ENCODE measurements at regions not wholly inside any gene's neighbourhood (a gene's known extent, or its start where the extent isn't known, plus 50 kb on each side); places are given as distances from the start of the nearest gene placed in this dataset.

DNA sequence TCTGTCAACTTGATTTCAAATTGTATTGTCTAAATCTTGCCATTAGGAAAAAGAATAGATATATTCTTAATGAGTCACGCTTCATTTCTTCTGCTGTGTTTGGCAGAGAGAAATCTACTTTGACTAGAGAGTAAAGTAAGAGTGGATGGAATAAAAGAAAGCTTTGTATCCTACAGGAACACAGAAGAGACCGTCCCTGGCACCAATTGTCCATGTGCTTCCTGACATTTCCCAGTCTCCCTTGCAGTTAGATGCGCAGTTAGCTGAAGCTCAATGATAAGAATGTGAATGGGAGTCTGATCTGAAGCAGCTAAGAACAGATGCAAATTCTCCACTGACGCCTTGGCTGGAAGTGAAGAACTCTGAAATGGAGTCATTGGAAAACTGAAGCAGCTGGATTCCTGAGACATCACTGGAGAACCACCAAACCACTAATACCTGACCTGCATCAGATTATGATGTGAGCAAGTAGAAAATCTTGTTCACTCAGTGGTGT is 528.2 kb upstream of the MARCKS start:
- H3K9ac ChIP-seq (ENCODE audit: low read length), result no peak overlapping the region
- no peaks in the 10 kb centered on the region for H4K20me1 ChIP-seq (ENCODE audit: insufficient read depth)
- no TSS peak for BruUV-seq (replicated peaks)
- intact Hi-C loops (cut with micrococcal nuclease), result no loop called here
- H3K4me2 ChIP-seq (ENCODE audit: low read length), result no peak overlapping the region
- no peak for ATAC-seq
- no peaks in the 10 kb centered on the region for H3K9me3 ChIP-seq (ENCODE audit: control insufficient read depth in 1 of 2, insufficient read depth in 1 of 2, low read depth in 1 of 2, low read length in 2 of 2)
- no peaks in the 10 kb centered on the region for H3K36me3 ChIP-seq (ENCODE audit: control insufficient read depth in 1 of 2, insufficient read depth in 2 of 2, low read length in 2 of 2)
- H3K79me2 ChIP-seq (ENCODE audit: insufficient read depth, low read length), result no peaks in the 10 kb centered on the region
- no peak overlapping the region for H3K4me3 ChIP-seq (replicated peaks in 1 of 2; ENCODE audit: low read depth in 1 of 2, low read length in 2 of 2)
- H2AFZ ChIP-seq (ENCODE audit: low read depth, low read length, poor library complexity, severe bottlenecking), result peak overlapping the region; percentile 88
- POLR2A ChIA-PET, result no interaction called here
- H3K4me1 ChIP-seq (ENCODE audit: control insufficient read depth in 1 of 2, insufficient read depth in 2 of 2, low read length in 2 of 2), result no peaks in the 10 kb centered on the region
- CTCF ChIA-PET, result interaction anchor here (4.1 kb wide), 1 partner anchor 22 kb away, joined by 15 read pairs; no protein-coding TSS in a partner anchor
- H3K27ac ChIP-seq (ENCODE audit: low read depth, low read length), result no peak overlapping the region
- no peak for DNase-seq (ENCODE audit: low read depth, low spot score)
- RAD21 ChIA-PET (ENCODE audit: low non-redundant PET in 1 of 2, low total read pairs in 2 of 2, uncharacterized antibody in 2 of 2, unreplicated experiment in 2 of 2), result no interaction called here
- H3K27me3 ChIP-seq (ENCODE audit: insufficient read depth, low read length), result no peaks in the 10 kb centered on the region
- no peak for TF ChIP-seq TCF7L2 (IDR thresholded peaks at IDR 0.05; ENCODE audit: borderline replicate concordance, extremely low read depth, insufficient read depth, insufficient read length)
- no peak for TF ChIP-seq YY1 (IDR thresholded peaks at IDR 0.05; ENCODE audit: extremely low read depth, insufficient replicate concordance, low read depth, low read length)
- no peak for TF ChIP-seq EZH2phosphoT487 (IDR thresholded peaks at IDR 0.05; ENCODE audit: borderline replicate concordance)
- TF ChIP-seq ZNF274 (IDR thresholded peaks at IDR 0.05; ENCODE audit: low read depth, low read length), result no peak
- no peak for TF ChIP-seq POLR2A (IDR thresholded peaks at IDR 0.05; ENCODE audit: borderline replicate concordance, extremely low read depth, insufficient read depth, insufficient read length)
- no peak for TF ChIP-seq SP1 (IDR thresholded peaks at IDR 0.05; ENCODE audit: low read depth)
- no peaks in the 10 kb centered on the region for H3K9me2 ChIP-seq (ENCODE audit: insufficient read depth)

DNA sequence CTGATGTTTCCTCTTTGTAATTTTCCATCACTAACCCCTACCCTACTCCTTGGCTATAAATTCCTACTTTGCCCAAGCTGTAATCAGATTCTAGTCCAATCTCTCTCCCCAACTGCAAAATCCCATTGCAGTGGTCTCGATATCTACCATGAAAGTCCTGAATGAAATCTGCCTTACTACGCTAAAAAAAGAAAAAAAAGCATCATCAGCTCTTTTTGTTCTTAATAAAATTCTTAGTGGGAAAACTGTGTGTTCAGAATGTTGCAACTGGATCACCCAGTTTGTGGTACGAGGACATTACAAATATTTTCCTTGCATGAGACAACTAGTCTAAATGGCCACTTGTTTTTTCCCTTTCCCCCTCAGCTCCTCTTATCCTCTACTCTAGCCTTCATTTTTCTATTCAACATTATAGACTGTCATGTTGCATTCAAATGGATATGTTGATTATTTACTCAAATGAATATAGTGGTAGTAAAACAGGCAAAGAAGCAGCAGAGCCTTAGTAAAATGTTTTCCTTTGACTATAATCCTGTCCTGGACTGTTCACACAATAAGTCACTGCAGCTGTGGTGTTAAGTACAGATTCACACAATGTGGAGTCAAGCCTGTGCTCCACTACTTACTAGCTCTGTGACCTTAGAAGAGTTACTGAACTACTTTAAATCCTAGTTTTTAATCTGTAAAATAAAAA is 527.1 kb upstream of the MARCKS start:
- intact Hi-C loops (cut with micrococcal nuclease), result no loop called here
- H3K4me1 ChIP-seq (ENCODE audit: control insufficient read depth in 1 of 2, insufficient read depth in 2 of 2, low read length in 2 of 2), result no peaks in the 10 kb centered on the region
- ChIA-PET CTCF (interaction anchor here (4.1 kb wide), 1 partner anchor 23 kb away, joined by 15 read pairs; no protein-coding TSS in a partner anchor), POLR2A (no interaction called here), RAD21 (ENCODE audit: low non-redundant PET in 1 of 2, low total read pairs in 2 of 2, uncharacterized antibody in 2 of 2, unreplicated experiment in 2 of 2) (no interaction called here)
- H3K9me2 ChIP-seq (ENCODE audit: insufficient read depth), result no peaks in the 10 kb centered on the region
- no peaks in the 10 kb centered on the region for H3K27me3 ChIP-seq (ENCODE audit: insufficient read depth, low read length)
- TF ChIP-seq ZNF274 (IDR thresholded peaks at IDR 0.05; ENCODE audit: low read depth, low read length) (no peak), FOSL1 (IDR thresholded peaks at IDR 0.05; ENCODE audit: low read depth) (no peak), CEBPB (IDR thresholded peaks at IDR 0.05; ENCODE audit: low read depth) (no peak), SRF (IDR thresholded peaks at IDR 0.05; ENCODE audit: low read depth) (no peak), RAD21 (IDR thresholded peaks at IDR 0.05; ENCODE audit: low read depth) (no peak), YY1 (IDR thresholded peaks at IDR 0.05; ENCODE audit: extremely low read depth, insufficient replicate concordance, low read depth, low read length) (no peak), JUND (IDR thresholded peaks at IDR 0.05) (no peak), SIN3A (IDR thresholded peaks at IDR 0.05; ENCODE audit: low read depth) (no peak), EZH2phosphoT487 (IDR thresholded peaks at IDR 0.05; ENCODE audit: borderline replicate concordance) (no peak)
- TF ChIP-seq, protein P1, sequence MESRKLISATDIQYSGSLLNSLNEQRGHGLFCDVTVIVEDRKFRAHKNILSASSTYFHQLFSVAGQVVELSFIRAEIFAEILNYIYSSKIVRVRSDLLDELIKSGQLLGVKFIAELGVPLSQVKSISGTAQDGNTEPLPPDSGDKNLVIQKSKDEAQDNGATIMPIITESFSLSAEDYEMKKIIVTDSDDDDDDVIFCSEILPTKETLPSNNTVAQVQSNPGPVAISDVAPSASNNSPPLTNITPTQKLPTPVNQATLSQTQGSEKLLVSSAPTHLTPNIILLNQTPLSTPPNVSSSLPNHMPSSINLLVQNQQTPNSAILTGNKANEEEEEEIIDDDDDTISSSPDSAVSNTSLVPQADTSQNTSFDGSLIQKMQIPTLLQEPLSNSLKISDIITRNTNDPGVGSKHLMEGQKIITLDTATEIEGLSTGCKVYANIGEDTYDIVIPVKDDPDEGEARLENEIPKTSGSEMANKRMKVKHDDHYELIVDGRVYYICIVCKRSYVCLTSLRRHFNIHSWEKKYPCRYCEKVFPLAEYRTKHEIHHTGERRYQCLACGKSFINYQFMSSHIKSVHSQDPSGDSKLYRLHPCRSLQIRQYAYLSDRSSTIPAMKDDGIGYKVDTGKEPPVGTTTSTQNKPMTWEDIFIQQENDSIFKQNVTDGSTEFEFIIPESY (IDR thresholded peaks at IDR 0.05; ENCODE audit: extremely low read depth, insufficient replicate concordance, low read length), result no peak
- TF ChIP-seq, protein P2, sequence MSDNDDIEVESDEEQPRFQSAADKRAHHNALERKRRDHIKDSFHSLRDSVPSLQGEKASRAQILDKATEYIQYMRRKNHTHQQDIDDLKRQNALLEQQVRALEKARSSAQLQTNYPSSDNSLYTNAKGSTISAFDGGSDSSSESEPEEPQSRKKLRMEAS (IDR thresholded peaks at IDR 0.05), result no peak
- no peaks in the 10 kb centered on the region for H4K20me1 ChIP-seq (ENCODE audit: insufficient read depth)
- H3K4me3 ChIP-seq (replicated peaks in 1 of 2; ENCODE audit: low read depth in 1 of 2, low read length in 2 of 2), result no peak overlapping the region
- DNase-seq (ENCODE audit: low read depth, low spot score) (no peak), ATAC-seq (no peak)
- H3K27ac ChIP-seq (ENCODE audit: low read depth, low read length), result no peak overlapping the region
- H3K36me3 ChIP-seq (ENCODE audit: control insufficient read depth in 1 of 2, insufficient read depth in 2 of 2, low read length in 2 of 2), result no peaks in the 10 kb centered on the region
- BruUV-seq (replicated peaks), result no TSS peak
- H3K79me2 ChIP-seq (ENCODE audit: insufficient read depth, low read length), result no peaks in the 10 kb centered on the region
- H3K9me3 ChIP-seq (ENCODE audit: control insufficient read depth in 1 of 2, insufficient read depth in 1 of 2, low read depth in 1 of 2, low read length in 2 of 2), result no peaks in the 10 kb centered on the region
- no peak overlapping the region for H3K9ac ChIP-seq (ENCODE audit: low read length)
- H2AFZ ChIP-seq (ENCODE audit: low read depth, low read length, poor library complexity, severe bottlenecking), result no peak overlapping the region
- no peak overlapping the region for H3K4me2 ChIP-seq (ENCODE audit: low read length)
